Astrocyte (in vitro differentiated cells and primary cell): ENCODE measurements at regions not wholly inside any gene's neighbourhood (a gene's known extent, or its start where the extent isn't known, plus 50 kb on each side); places are given as distances from the start of the nearest gene placed in this dataset.

ENCODE experiments used
- EZH2 ChIP-seq: IDR thresholded peaks from 2 replicates; pipeline ENCODE4 v1.6.1; 2012; ENCODE audit warnings: mild to moderate bottlenecking, low read length, inconsistent platforms; ENCODE audit not compliant: insufficient read depth
- TF ChIP-seq, protein P1 (sequence below): IDR thresholded peaks from 2 replicates; pipeline ENCODE4 v1.5.1; 2011; ENCODE audit warnings: low read depth, mild to moderate bottlenecking, inconsistent platforms, low read length, moderate library complexity; ENCODE audit not compliant: insufficient read depth

DNA sequence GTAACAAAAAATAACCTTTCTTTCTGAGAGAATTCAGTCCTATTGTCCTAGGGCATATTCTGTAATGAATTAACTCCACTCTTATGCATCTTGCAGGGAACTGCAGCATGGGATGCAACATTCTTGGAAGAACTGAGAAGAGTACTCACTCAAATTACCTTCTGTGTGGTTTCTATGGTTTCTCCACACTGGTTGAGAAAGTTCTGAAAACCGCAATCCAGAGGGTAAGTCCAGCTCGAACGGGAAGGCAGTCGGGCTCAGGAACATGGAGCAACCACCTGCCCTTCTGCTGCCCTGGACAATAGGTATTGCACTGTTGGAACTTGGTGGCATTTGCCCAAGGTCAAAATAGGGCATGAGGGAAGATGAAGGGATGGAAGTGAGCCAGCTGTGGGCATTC lies 59.6 kb upstream of the CDK13 start:
- TF ChIP-seq, protein P1, sequence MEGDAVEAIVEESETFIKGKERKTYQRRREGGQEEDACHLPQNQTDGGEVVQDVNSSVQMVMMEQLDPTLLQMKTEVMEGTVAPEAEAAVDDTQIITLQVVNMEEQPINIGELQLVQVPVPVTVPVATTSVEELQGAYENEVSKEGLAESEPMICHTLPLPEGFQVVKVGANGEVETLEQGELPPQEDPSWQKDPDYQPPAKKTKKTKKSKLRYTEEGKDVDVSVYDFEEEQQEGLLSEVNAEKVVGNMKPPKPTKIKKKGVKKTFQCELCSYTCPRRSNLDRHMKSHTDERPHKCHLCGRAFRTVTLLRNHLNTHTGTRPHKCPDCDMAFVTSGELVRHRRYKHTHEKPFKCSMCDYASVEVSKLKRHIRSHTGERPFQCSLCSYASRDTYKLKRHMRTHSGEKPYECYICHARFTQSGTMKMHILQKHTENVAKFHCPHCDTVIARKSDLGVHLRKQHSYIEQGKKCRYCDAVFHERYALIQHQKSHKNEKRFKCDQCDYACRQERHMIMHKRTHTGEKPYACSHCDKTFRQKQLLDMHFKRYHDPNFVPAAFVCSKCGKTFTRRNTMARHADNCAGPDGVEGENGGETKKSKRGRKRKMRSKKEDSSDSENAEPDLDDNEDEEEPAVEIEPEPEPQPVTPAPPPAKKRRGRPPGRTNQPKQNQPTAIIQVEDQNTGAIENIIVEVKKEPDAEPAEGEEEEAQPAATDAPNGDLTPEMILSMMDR: no peak
- no peak for TF ChIP-seq EZH2
